Panc1 (cell line): ENCODE measurements at regions not wholly inside any gene's neighbourhood (a gene's known extent, or its start where the extent isn't known, plus 50 kb on each side); places are given as distances from the start of the nearest gene placed in this dataset.

Experiments
- ATAC-seq: fragments of 200-7000 bp; cut with Tn5 transposase; 2 replicates; pipeline ENCODE4 v1.9.1; 2020; ENCODE audit warnings: mild to moderate bottlenecking, moderate library complexity
- BruUV-seq: library from RNA; stranded (reverse); fragments of 400-500 nt; replicated peaks from 2 replicates; lab custom pipeline; 2021; lab: Mats Ljungman, UMichigan
- CTCF ChIA-PET: fragments of 300-600 bp; sonication (Branson Sonifier 250); formaldehyde crosslinking; loops from one replicate; lab custom pipeline; 2022; ENCODE audit warnings: antibody characterized with exemption; lab: Charles Lee
- POLR2A ChIA-PET: fragments of 300-600 bp; sonication (Branson Sonifier 250); formaldehyde crosslinking; loops from one replicate; lab custom pipeline; 2022; ENCODE audit warnings: antibody characterized with exemption; lab: Charles Lee
- DNase-seq: peaks from one replicate; pipeline ENCODE4 v3.0.0-alpha.2; 2010; ENCODE audit warnings: low read depth, low spot score
- H3K27ac ChIP-seq: 2 replicates; pipeline ENCODE4 v1.5.1; 2011; ENCODE audit warnings: mild to moderate bottlenecking, low read length, inconsistent platforms
- H3K27me3 ChIP-seq: fragments of 200-500 bp; sonication (Bioruptor generic); 2 replicates; pipeline ENCODE4 v1.6.0; 2014; ENCODE audit warnings: low read length, inconsistent platforms; ENCODE audit not compliant: control insufficient read depth, insufficient read depth
- H3K36me3 ChIP-seq: fragments of 200-500 bp; sonication (Bioruptor generic); 2 replicates; pipeline ENCODE4 v1.5.1; 2014; ENCODE audit warnings: inconsistent platforms, mild to moderate bottlenecking, low read length, moderate library complexity; ENCODE audit not compliant: control insufficient read depth, insufficient read depth
- H3K4me1 ChIP-seq: 2 replicates; pipeline ENCODE4 v1.5.1; 2011; ENCODE audit warnings: inconsistent platforms, mild to moderate bottlenecking, low read length, moderate library complexity; ENCODE audit not compliant: control insufficient read depth, insufficient read depth
- H3K4me3 ChIP-seq, 2 experiments: 2 replicates each; pipeline ENCODE4 v1.5.1; 2011 to 2012; ENCODE audit warnings: low read depth in 2 of 2, low read length in 2 of 2, mild to moderate bottlenecking in 2 of 2, inconsistent platforms in 1 of 2, moderate library complexity in 1 of 2
- H3K9me3 ChIP-seq: fragments of 200-500 bp; sonication (Bioruptor generic); 2 replicates; pipeline ENCODE4 v1.5.1; 2014; ENCODE audit warnings: low read depth, mild to moderate bottlenecking, inconsistent platforms, low read length, moderate library complexity; ENCODE audit not compliant: control insufficient read depth, insufficient read depth
- POLR2AphosphoS5 ChIP-seq: IDR thresholded peaks from 2 replicates; pipeline ENCODE4 v1.6.1; 2012; ENCODE audit warnings: mild to moderate bottlenecking, low read depth, low read length, moderate library complexity
- SIN3A ChIP-seq: IDR thresholded peaks from 2 replicates; pipeline ENCODE4 v1.6.1; 2012; ENCODE audit warnings: low read depth, mild to moderate bottlenecking, low read length, moderate library complexity, borderline replicate concordance; ENCODE audit not compliant: insufficient read depth
- TCF7L2 ChIP-seq: IDR thresholded peaks from 2 replicates; pipeline ENCODE4 v1.6.1; 2011; ENCODE audit warnings: mild to moderate bottlenecking, low read depth, low read length, inconsistent platforms
- in situ Hi-C: cut with HindIII; loops from 2 replicates; pipeline ENCODE4 v1.10.0; 2016; ENCODE audit warnings: low sequenced_read_pairs, low pct_unique_long_range_greater_than_20kb
- intact Hi-C: fragments of 100-400 bp; cut with micrococcal nuclease; formaldehyde crosslinking; loops from one replicate; pipeline ENCODE4 v1.10.0; 2022; ENCODE audit not compliant: unreplicated experiment
- TF ChIP-seq, protein P1 (sequence below): fragments of 450-650 bp; IDR thresholded peaks from 2 replicates; pipeline ENCODE4 v1.5.1; 2017; ENCODE audit warnings: mild to moderate bottlenecking
- TF ChIP-seq, protein P2 (sequence below), 2 experiments: IDR thresholded peaks; 2 replicates each; pipeline ENCODE4 v1.6.1; 2011 to 2012; ENCODE audit warnings: low read depth in 2 of 2, control low read depth in 1 of 2, low read length in 1 of 2, mild to moderate bottlenecking in 1 of 2, moderate library complexity in 1 of 2; ENCODE audit not compliant: insufficient read depth in 1 of 2

DNA sequence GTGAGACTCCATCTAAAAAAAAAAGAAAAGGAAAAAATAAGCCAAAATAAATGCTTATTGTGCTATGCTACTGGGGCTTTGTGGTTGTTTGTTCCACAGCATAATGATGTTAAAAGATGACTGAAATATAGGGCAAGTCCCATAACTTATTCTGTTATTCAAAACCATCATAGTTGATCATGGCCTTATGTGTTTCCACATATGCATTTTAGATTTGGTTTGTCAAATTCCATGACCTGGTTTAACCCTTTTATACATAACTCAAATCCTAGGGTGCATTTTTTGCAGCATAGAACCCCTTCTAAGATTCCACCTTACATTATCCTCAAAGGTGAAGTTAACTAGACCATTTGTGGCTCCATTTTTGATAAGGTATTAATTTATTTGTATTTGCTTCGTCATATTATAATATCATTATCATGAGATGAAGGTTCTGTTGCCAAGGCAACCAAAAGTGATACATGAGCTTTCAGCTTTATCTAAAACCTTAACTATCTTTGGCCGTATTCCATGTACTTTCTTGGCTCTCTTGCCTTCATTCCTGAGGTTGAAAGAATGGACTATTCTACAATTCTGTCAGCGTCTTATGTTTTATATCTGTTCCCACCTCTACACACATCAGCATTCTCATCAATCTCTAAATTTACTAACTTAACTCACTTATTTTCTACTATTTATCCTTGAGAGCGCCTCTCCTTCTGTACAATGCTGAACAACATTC is 138.7 kb upstream of the DYRK2 start:
- CTCF ChIA-PET: no interaction called here
- DNase-seq (no peak), ATAC-seq (no peak)
- in situ Hi-C loops: no loop called here
- Histone ChIP-seq H3K9me3 (no peaks in the 10 kb centered on the region), H3K27me3 (peaks cover 6% of the 10 kb centered on the region), H3K27ac (no peak overlapping the region), H3K36me3 (no peaks in the 10 kb centered on the region), H3K4me3 (no peak overlapping the region), H3K4me1 (no peaks in the 10 kb centered on the region)
- no TSS peak for BruUV-seq
- no peak for TF ChIP-seq POLR2AphosphoS5
- TF ChIP-seq TCF7L2: no peak
- TF ChIP-seq, protein P1, sequence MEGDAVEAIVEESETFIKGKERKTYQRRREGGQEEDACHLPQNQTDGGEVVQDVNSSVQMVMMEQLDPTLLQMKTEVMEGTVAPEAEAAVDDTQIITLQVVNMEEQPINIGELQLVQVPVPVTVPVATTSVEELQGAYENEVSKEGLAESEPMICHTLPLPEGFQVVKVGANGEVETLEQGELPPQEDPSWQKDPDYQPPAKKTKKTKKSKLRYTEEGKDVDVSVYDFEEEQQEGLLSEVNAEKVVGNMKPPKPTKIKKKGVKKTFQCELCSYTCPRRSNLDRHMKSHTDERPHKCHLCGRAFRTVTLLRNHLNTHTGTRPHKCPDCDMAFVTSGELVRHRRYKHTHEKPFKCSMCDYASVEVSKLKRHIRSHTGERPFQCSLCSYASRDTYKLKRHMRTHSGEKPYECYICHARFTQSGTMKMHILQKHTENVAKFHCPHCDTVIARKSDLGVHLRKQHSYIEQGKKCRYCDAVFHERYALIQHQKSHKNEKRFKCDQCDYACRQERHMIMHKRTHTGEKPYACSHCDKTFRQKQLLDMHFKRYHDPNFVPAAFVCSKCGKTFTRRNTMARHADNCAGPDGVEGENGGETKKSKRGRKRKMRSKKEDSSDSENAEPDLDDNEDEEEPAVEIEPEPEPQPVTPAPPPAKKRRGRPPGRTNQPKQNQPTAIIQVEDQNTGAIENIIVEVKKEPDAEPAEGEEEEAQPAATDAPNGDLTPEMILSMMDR: no peak
- TF ChIP-seq, protein P2, sequence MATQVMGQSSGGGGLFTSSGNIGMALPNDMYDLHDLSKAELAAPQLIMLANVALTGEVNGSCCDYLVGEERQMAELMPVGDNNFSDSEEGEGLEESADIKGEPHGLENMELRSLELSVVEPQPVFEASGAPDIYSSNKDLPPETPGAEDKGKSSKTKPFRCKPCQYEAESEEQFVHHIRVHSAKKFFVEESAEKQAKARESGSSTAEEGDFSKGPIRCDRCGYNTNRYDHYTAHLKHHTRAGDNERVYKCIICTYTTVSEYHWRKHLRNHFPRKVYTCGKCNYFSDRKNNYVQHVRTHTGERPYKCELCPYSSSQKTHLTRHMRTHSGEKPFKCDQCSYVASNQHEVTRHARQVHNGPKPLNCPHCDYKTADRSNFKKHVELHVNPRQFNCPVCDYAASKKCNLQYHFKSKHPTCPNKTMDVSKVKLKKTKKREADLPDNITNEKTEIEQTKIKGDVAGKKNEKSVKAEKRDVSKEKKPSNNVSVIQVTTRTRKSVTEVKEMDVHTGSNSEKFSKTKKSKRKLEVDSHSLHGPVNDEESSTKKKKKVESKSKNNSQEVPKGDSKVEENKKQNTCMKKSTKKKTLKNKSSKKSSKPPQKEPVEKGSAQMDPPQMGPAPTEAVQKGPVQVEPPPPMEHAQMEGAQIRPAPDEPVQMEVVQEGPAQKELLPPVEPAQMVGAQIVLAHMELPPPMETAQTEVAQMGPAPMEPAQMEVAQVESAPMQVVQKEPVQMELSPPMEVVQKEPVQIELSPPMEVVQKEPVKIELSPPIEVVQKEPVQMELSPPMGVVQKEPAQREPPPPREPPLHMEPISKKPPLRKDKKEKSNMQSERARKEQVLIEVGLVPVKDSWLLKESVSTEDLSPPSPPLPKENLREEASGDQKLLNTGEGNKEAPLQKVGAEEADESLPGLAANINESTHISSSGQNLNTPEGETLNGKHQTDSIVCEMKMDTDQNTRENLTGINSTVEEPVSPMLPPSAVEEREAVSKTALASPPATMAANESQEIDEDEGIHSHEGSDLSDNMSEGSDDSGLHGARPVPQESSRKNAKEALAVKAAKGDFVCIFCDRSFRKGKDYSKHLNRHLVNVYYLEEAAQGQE (IDR thresholded peaks at IDR 0.05; ENCODE audit: insufficient read depth in 1 of 2, low read depth in 2 of 2, low read length in 1 of 2): no peak
- no peak for TF ChIP-seq SIN3A
- intact Hi-C loops: no loop called here
- POLR2A ChIA-PET: no interaction called here

DNA sequence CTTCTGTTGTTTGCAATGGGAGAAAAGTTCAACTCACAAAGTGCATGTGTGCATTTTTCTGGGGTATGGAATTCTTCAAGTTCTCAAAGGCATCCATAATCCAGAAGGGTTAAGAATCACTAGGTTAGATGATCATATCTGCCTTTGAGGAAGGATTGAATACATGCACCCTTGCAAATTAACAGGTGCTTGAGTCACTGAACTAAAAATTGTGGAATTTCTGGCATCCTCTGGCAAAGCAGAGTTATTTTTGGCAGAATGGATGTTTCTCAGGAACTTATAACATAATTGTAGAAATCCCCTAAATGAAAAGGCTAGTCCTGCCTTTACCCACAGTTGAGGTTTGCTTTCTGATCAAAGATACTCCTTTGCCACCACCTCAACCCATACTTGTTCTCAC is 136.5 kb upstream of the DYRK2 start:
- CTCF ChIA-PET: no interaction called here
- Histone ChIP-seq H3K4me3 (no peak overlapping the region), H3K27me3 (peaks cover 6% of the 10 kb centered on the region), H3K27ac (no peak overlapping the region), H3K4me1 (no peaks in the 10 kb centered on the region), H3K36me3 (no peaks in the 10 kb centered on the region), H3K9me3 (no peaks in the 10 kb centered on the region)
- POLR2A ChIA-PET: no interaction called here
- BruUV-seq: no TSS peak
- ATAC-seq (no peak), DNase-seq (no peak)
- in situ Hi-C loops: no loop called here
- intact Hi-C loops: no loop called here
- TF ChIP-seq, protein P1: no peak
- TF ChIP-seq POLR2AphosphoS5: no peak
